CD14-positive monocyte (primary cell): ENCODE measurements at regions not wholly inside any gene's neighbourhood (a gene's known extent, or its start where the extent isn't known, plus 50 kb on each side); places are given as distances from the start of the nearest gene placed in this dataset.

Source experiments
- DNase-seq, 3 donors: peaks; one replicate each; pipeline ENCODE4 v3.0.0-alpha.2; 2011 to 2022
- H2AFZ ChIP-seq: 2 replicates; pipeline ENCODE4 v1.6.0; 2012; ENCODE audit warnings: mild to moderate bottlenecking, low read depth, low read length, inconsistent platforms; ENCODE audit not compliant: insufficient read depth, poor library complexity, severe bottlenecking
- H3K27ac ChIP-seq, 2 donors: 1 replicate in 1 of 2; 2 replicates in 1 of 2; pipeline ENCODE4 v1.5.1; 2012 to 2013; ENCODE audit warnings: low read length in 2 of 2, control low read depth in 1 of 2, inconsistent platforms in 1 of 2, low read depth in 1 of 2, mild to moderate bottlenecking in 1 of 2
- H3K27me3 ChIP-seq, 2 donors: one replicate each; pipeline versions ENCODE4 v1.6.0 to v1.6.1; 2011 to 2013; ENCODE audit warnings: low read length in 2 of 2; ENCODE audit not compliant: control insufficient read depth in 2 of 2, insufficient read depth in 2 of 2
- H3K36me3 ChIP-seq, 2 donors: replicated peaks in 1 of 2; 1 replicate in 1 of 2; 2 replicates in 1 of 2; pipeline versions ENCODE4 v1.5.1 to v1.6.1; 2012 to 2013; ENCODE audit warnings: low read length in 2 of 2, control low read depth in 1 of 2, inconsistent platforms in 1 of 2, mild to moderate bottlenecking in 1 of 2; ENCODE audit not compliant: insufficient read depth in 2 of 2, control insufficient read depth in 1 of 2
- H3K4me1 ChIP-seq, 2 donors: 1 replicate in 1 of 2; 2 replicates in 1 of 2; pipeline versions ENCODE4 v1.5.1 to v1.6.1; 2012 to 2013; ENCODE audit warnings: low read length in 2 of 2, control low read depth in 1 of 2, inconsistent platforms in 1 of 2, mild to moderate bottlenecking in 1 of 2, moderate library complexity in 1 of 2; ENCODE audit not compliant: insufficient read depth in 2 of 2, control insufficient read depth in 1 of 2
- H3K4me2 ChIP-seq: replicated peaks from 2 replicates; pipeline ENCODE3; 2012; ENCODE audit warnings: low read length, moderate library complexity, mild to moderate bottlenecking; ENCODE audit not compliant: poor library complexity, severe bottlenecking; ENCODE audit errors: extremely low read depth
- H3K4me3 ChIP-seq, 3 experiments: fragments of 200-600 bp in 1 of 3; sonication (generic) in 1 of 3; replicated peaks in 1 of 3; 1 replicate in 2 of 3; 2 replicates in 1 of 3; pipeline ENCODE4 v1.5.1; 2011 to 2013; ENCODE audit warnings: low read length in 3 of 3, mild to moderate bottlenecking in 3 of 3, control low read depth in 2 of 3, low read depth in 2 of 3, inconsistent platforms in 1 of 3, moderate library complexity in 1 of 3
- H3K79me2 ChIP-seq: 2 replicates; pipeline ENCODE4 v1.6.0; 2012; ENCODE audit warnings: mild to moderate bottlenecking, control low read depth, inconsistent platforms, low read length, moderate library complexity; ENCODE audit not compliant: insufficient read depth
- H3K9ac ChIP-seq: 2 replicates; pipeline ENCODE4 v1.6.0; 2017; ENCODE audit warnings: low read length, mild to moderate bottlenecking; ENCODE audit not compliant: insufficient read depth, poor library complexity, severe bottlenecking
- H3K9me3 ChIP-seq, 2 donors: replicated peaks in 1 of 2; 1 replicate in 1 of 2; 2 replicates in 1 of 2; pipeline versions ENCODE4 v1.5.1 to v1.6.1; 2012 to 2013; ENCODE audit warnings: low read length in 2 of 2, control low read depth in 1 of 2; ENCODE audit not compliant: control insufficient read depth in 1 of 2, insufficient read depth in 1 of 2
- H4K20me1 ChIP-seq: 2 replicates; pipeline ENCODE4 v1.6.0; 2012; ENCODE audit warnings: mild to moderate bottlenecking, low read length, control low read depth, moderate library complexity; ENCODE audit not compliant: insufficient read depth
- H3K27ac Mint-ChIP-seq, 7 donors: one replicate each; pipeline ENCODE4 v1.8.0; 2020; ENCODE audit warnings: mild to moderate bottlenecking in 7 of 7, mixed read lengths in 7 of 7, moderate library complexity in 6 of 7, inconsistent platforms in 2 of 7
- H3K27me3 Mint-ChIP-seq, 3 donors: one replicate each; pipeline ENCODE4 v1.8.0; 2021 to 2022; ENCODE audit warnings: low read depth in 3 of 3, mild to moderate bottlenecking in 3 of 3, mixed read lengths in 3 of 3, moderate library complexity in 3 of 3, inconsistent platforms in 1 of 3
- H3K36me3 Mint-ChIP-seq, 2 donors: one replicate each; pipeline ENCODE4 v1.8.0; 2020; ENCODE audit warnings: mixed read lengths in 2 of 2, inconsistent platforms in 1 of 2, mild to moderate bottlenecking in 1 of 2
- H3K4me1 Mint-ChIP-seq: one replicate; pipeline ENCODE4 v1.8.0; 2020; ENCODE audit warnings: mild to moderate bottlenecking, mixed read lengths
- H3K4me3 Mint-ChIP-seq, 2 donors: one replicate each; pipeline ENCODE4 v1.8.0; 2020; ENCODE audit warnings: mild to moderate bottlenecking in 2 of 2, mixed read lengths in 2 of 2, moderate library complexity in 1 of 2
- H3K9me3 Mint-ChIP-seq, 7 donors: one replicate each; pipeline ENCODE4 v1.8.0; 2020 to 2022; ENCODE audit warnings: mixed read lengths in 7 of 7, mild to moderate bottlenecking in 6 of 7, moderate library complexity in 6 of 7, inconsistent platforms in 2 of 7
- CTCF ChIP-seq: fragments of 200-600 bp; IDR thresholded peaks from one replicate; pipeline ENCODE4 v1.8.0; 2022; ENCODE audit warnings: antibody characterized with exemption, mild to moderate bottlenecking
- WGBS: methylation state at CpG from one replicate; pipeline ENCODE4 v1.1.5; 2013; ENCODE audit warnings: missing lambda C conversion rate; ENCODE audit not compliant: insufficient coverage; 5-methylcytosine and 5-hydroxymethylcytosine counted together
- intact Hi-C, 2 donors: fragments of 100-400 bp; cut with micrococcal nuclease; formaldehyde crosslinking; loops; one replicate each; pipeline versions ENCODE4 v1.15.0 to v1.15.1; 2023

- H3K36me3 ChIP-seq = no peaks in the 10 kb centered on the region
- H3K27me3 ChIP-seq = no peaks in the 10 kb centered on the region
- Mint-ChIP-seq H3K36me3 (no peaks in the 10 kb centered on the region), H3K27ac (no peak overlapping the region), H3K9me3 (peaks cover 0 to 4% (median 4%) of the 10 kb centered on the region in 7 donors), H3K4me1 (no peaks in the 10 kb centered on the region), H3K4me3 (no peak overlapping the region), H3K27me3 (peaks cover 0 to 3% (median 0%) of the 10 kb centered on the region in 3 donors)
- intact Hi-C loops = no loop called here
- no peak overlapping the region for H3K27ac ChIP-seq
- no peak overlapping the region for H3K4me3 ChIP-seq
- no peak overlapping the region for H3K9ac ChIP-seq
- DNase-seq = no peak
- no peaks in the 10 kb centered on the region for H4K20me1 ChIP-seq
- peaks cover 0 to 4% of the 10 kb centered on the region in 2 donors for H3K9me3 ChIP-seq
- no peaks in the 10 kb centered on the region for H3K79me2 ChIP-seq
- no peak overlapping the region for H3K4me2 ChIP-seq
- no peak for TF ChIP-seq CTCF
- no peaks in the 10 kb centered on the region for H3K4me1 ChIP-seq
- H2AFZ ChIP-seq = no peak overlapping the region
Measured at GRCh38 chr6:23647045-23647444, 479.0 kb upstream of the NRSN1 start.

GRCh38 chr6:23650676-23651075 lies 475.3 kb upstream of the NRSN1 start:
- Histone ChIP-seq H4K20me1 (no peaks in the 10 kb centered on the region), H3K4me1 (no peaks in the 10 kb centered on the region), H2AFZ (no peak overlapping the region), H3K36me3 (no peaks in the 10 kb centered on the region), H3K4me3 (no peak overlapping the region), H3K79me2 (no peaks in the 10 kb centered on the region), H3K9ac (no peak overlapping the region), H3K4me2 (no peak overlapping the region), H3K9me3 (peaks cover 0 to 6% of the 10 kb centered on the region in 2 donors), H3K27me3 (no peaks in the 10 kb centered on the region), H3K27ac (no peak overlapping the region)
- no peak overlapping the region for H3K4me3 Mint-ChIP-seq
- no peaks in the 10 kb centered on the region for H3K4me1 Mint-ChIP-seq
- no peak for TF ChIP-seq CTCF
- DNase-seq = no peak
- peaks cover 0 to 6% (median 0%) of the 10 kb centered on the region in 3 donors for H3K27me3 Mint-ChIP-seq
- intact Hi-C loops = no loop called here
- whole genome bisulfite sequencing = 75% methylated on average over 5 of the region's 5 CpGs
- H3K36me3 Mint-ChIP-seq = no peaks in the 10 kb centered on the region
- H3K27ac Mint-ChIP-seq = no peak overlapping the region
- peaks cover 0 to 4% (median 2%) of the 10 kb centered on the region in 7 donors for H3K9me3 Mint-ChIP-seq
